ENCODE measurements at regions not wholly inside any gene's neighbourhood (a gene's known extent, or its start where the extent isn't known, plus 50 kb on each side); places are given as distances from the start of the nearest gene placed in this dataset.

- Histone ChIP-seq H3K27me3 (no peaks in the 10 kb centered on the region), H3K36me3 (no peaks in the 10 kb centered on the region), H3K27ac (peak overlapping the region in 1 of 10 donors; percentile 43), H3K4me1 (peaks cover 0 to 47% (median 21%) of the 10 kb centered on the region in 9 donors), H3K4me3 (no peak overlapping the region), H3K9me3 (no peaks in the 10 kb centered on the region)
- DNase-seq (peak; percentile 52 to 66), ATAC-seq (peak; percentile 23 to 84 (median 68))
- WGBS, 2 donors: 52 to 61% methylated on average over 17 of the region's 17 CpGs
- intact Hi-C loops (cut with DNase I): no loop called here
- no peak for TF ChIP-seq CTCF (IDR thresholded peaks at IDR 0.05)
Observed at GRCh38 chr13:26967119-26968038, 204.2 kb downstream of the USP12 start.

DNA sequence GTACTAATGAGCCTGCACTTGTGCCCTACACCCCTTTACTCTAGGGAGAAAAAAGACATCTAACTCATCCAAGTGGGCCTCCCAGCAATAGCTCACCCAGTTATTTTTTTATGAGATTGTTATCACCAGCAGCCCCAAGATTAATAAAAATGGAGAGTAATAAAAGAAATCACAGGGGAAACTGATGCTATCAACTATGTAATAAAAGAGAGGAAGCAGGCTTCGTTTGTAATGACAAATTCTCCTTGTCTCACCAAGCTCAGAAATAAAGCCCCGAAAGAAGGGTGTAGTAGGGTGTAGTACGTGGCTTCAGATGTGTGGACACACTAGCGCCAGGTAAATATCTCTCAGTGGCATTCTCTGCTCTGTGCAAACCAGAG is 204.9 kb downstream of the USP12 start:
- Histone ChIP-seq H3K4me1 (peaks cover 0 to 47% (median 21%) of the 10 kb centered on the region in 9 donors), H3K4me3 (no peak overlapping the region), H3K36me3 (no peaks in the 10 kb centered on the region), H3K27me3 (no peaks in the 10 kb centered on the region), H3K27ac (peak overlapping the region in 1 of 10 donors; percentile 56), H3K9me3 (no peaks in the 10 kb centered on the region)
- no peak for TF ChIP-seq CTCF (IDR thresholded peaks at IDR 0.05)
- intact Hi-C loops (cut with DNase I): no loop called here
- WGBS, 2 donors: 71 to 87% methylated on average over 4 of the region's 4 CpGs
- no peak for DNase-seq
- peak in 2 of 8 donors; percentile 4 to 7 for ATAC-seq

DNA sequence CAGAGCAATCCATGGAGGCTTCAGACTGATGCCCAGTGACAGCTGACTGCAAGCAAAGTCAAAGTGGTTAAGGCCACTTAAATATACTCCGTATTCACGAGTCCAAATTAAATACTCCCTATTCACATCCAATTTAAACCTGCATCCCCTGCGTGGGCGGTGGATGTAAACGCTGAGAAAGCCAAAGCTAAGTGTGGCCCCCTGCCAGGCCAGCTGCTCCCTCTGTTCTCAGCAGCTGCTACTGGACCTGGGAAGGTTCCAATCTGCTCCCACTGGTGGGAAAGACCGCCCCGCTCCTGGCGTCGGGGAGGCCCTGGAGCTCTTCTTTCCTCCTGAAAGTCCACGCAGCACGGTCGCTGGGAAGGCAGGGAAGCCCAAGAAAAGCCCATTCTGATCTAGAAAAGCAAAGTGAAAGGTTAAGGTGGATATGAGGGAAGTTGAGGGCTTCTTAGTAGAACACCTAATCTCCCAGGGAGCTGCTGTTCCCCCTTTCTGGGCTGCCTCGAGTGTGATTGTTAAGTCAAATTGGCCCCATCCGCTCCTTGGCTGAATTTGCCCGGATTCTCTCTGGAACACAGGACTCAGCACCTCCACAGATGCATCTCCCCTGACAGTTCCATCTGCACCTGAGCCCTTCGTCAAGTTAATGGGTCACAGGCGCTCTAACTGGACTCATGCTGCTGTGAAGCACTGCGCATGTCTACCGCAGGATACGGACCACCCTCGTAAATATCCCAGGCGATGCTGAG is 205.5 kb downstream of the USP12 start:
- peak; percentile 71 to 87 for DNase-seq
- Histone ChIP-seq H3K36me3 (no peaks in the 10 kb centered on the region), H3K27ac (peak overlapping the region in 2 of 10 donors; percentile 36 to 56), H3K9me3 (no peaks in the 10 kb centered on the region), H3K4me3 (no peak overlapping the region), H3K4me1 (peaks cover 0 to 47% (median 21%) of the 10 kb centered on the region in 9 donors), H3K27me3 (no peaks in the 10 kb centered on the region)
- 49 to 56% methylated on average over 22 of the region's 22 CpGs for WGBS, 2 donors
- ATAC-seq: peak in 6 of 8 donors; percentile 44 to 80 (median 61)
- no peak for TF ChIP-seq CTCF (IDR thresholded peaks at IDR 0.05)
- intact Hi-C loops (cut with DNase I): no loop called here

All from heart right ventricle (tissue), 16 donors.